HepG2 (cell line): ENCODE measurements at regions not wholly inside any gene's neighbourhood (a gene's known extent, or its start where the extent isn't known, plus 50 kb on each side); places are given as distances from the start of the nearest gene placed in this dataset.

Experiments
- ADNP ChIP-seq: sonication (generic); formaldehyde crosslinking; IDR thresholded peaks from 2 replicates; pipeline ENCODE4 v1.4.0; 2020; ENCODE audit warnings: missing genetic modification reagents
- CHD2 ChIP-seq: IDR thresholded peaks from 2 replicates; pipeline ENCODE4 v1.6.1; 2011; ENCODE audit warnings: low read depth, low read length, improper control_type of control experiment
- EZH2 ChIP-seq: conservative IDR thresholded peaks from 2 replicates; pipeline ENCODE4 v1.6.1; 2012; ENCODE audit warnings: mild to moderate bottlenecking, low read depth, low read length, moderate library complexity
- POLR2A ChIP-seq, 2 experiments: IDR thresholded peaks; 2 replicates each; pipeline ENCODE4 v1.6.1; 2011; ENCODE audit warnings: low read depth in 2 of 2, low read length in 2 of 2, mild to moderate bottlenecking in 1 of 2, moderate library complexity in 1 of 2; ENCODE audit not compliant: insufficient read depth in 1 of 2
- SNAI1 ChIP-seq: sonication (generic); formaldehyde crosslinking; IDR thresholded peaks from 2 replicates; pipeline ENCODE4 v1.5.0; 2020; ENCODE audit warnings: mild to moderate bottlenecking, missing genetic modification reagents, borderline replicate concordance
- ZNF496 ChIP-seq: sonication (generic); formaldehyde crosslinking; IDR thresholded peaks from 2 replicates; pipeline ENCODE4 v1.8.1; 2023; ENCODE audit warnings: mild to moderate bottlenecking, moderate library complexity, missing genetic modification reagents; ENCODE audit not compliant: insufficient replicate concordance
- ZNF546 ChIP-seq: sonication (generic); formaldehyde crosslinking; conservative IDR thresholded peaks from 2 replicates; pipeline ENCODE4 v1.8.1; 2023; ENCODE audit warnings: mild to moderate bottlenecking, missing genetic modification reagents
- ZNF629 ChIP-seq: sonication (generic); formaldehyde crosslinking; conservative IDR thresholded peaks from 2 replicates; pipeline ENCODE4 v1.5.0; 2020; ENCODE audit warnings: missing genetic modification reagents
- ZNF775 ChIP-seq: sonication (generic); formaldehyde crosslinking; IDR thresholded peaks from 2 replicates; pipeline ENCODE4 v1.4.0; 2020; ENCODE audit warnings: missing genetic modification reagents, mild to moderate bottlenecking, moderate library complexity, borderline replicate concordance
- TF ChIP-seq, protein P1 (sequence below): sonication (generic); formaldehyde crosslinking; IDR thresholded peaks from 2 replicates; pipeline ENCODE4 v1.4.0; 2020; ENCODE audit warnings: mild to moderate bottlenecking, missing genetic modification reagents
- TF ChIP-seq, protein P2 (sequence below), 2 experiments: sonication (generic) in 1 of 2; formaldehyde crosslinking in 1 of 2; IDR thresholded peaks; 2 replicates each; pipeline versions ENCODE4 v1.4.0 to v1.6.1; 2018 to 2020; ENCODE audit warnings: missing genetic modification reagents in 2 of 2, borderline replicate concordance in 1 of 2, low read depth in 1 of 2, mild to moderate bottlenecking in 1 of 2, missing biosample characterization in 1 of 2
- TF ChIP-seq, protein P3 (sequence below): sonication (generic); formaldehyde crosslinking; IDR thresholded peaks from 2 replicates; pipeline ENCODE4 v1.4.0; 2020; ENCODE audit warnings: missing genetic modification reagents

DNA sequence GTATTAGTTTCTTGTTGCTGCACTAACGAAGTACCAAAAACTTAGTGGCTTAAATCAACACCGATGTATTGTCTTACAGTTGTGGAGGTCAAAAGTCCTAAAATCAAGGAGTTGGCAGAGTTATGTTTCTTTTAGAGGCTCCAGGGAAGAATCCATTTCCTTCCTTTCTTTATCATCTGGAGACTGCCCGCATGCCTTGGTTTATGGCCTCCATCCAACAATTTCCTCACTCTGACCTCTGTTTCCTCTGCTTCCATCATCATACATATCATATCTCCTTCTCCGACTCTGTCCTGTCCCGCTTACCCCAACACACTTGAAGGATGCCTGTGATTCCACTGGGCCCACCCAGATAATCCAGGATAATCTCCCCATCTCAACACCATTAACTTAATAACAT, 627.8 kb downstream of the KCNJ2 start:
- no peak for TF ChIP-seq POLR2A (IDR thresholded peaks at IDR 0.05; ENCODE audit: insufficient read depth in 1 of 2, low read depth in 2 of 2, low read length in 2 of 2)
- TF ChIP-seq ADNP = no peak
- no peak for TF ChIP-seq SNAI1 (CRISPR knock-in tag)
- TF ChIP-seq, protein P1, sequence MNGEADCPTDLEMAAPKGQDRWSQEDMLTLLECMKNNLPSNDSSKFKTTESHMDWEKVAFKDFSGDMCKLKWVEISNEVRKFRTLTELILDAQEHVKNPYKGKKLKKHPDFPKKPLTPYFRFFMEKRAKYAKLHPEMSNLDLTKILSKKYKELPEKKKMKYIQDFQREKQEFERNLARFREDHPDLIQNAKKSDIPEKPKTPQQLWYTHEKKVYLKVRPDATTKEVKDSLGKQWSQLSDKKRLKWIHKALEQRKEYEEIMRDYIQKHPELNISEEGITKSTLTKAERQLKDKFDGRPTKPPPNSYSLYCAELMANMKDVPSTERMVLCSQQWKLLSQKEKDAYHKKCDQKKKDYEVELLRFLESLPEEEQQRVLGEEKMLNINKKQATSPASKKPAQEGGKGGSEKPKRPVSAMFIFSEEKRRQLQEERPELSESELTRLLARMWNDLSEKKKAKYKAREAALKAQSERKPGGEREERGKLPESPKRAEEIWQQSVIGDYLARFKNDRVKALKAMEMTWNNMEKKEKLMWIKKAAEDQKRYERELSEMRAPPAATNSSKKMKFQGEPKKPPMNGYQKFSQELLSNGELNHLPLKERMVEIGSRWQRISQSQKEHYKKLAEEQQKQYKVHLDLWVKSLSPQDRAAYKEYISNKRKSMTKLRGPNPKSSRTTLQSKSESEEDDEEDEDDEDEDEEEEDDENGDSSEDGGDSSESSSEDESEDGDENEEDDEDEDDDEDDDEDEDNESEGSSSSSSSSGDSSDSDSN (CRISPR knock-in tag) = no peak
- no peak for TF ChIP-seq ZNF546
- TF ChIP-seq ZNF496 (CRISPR knock-in tag) = no peak
- TF ChIP-seq, protein P2, sequence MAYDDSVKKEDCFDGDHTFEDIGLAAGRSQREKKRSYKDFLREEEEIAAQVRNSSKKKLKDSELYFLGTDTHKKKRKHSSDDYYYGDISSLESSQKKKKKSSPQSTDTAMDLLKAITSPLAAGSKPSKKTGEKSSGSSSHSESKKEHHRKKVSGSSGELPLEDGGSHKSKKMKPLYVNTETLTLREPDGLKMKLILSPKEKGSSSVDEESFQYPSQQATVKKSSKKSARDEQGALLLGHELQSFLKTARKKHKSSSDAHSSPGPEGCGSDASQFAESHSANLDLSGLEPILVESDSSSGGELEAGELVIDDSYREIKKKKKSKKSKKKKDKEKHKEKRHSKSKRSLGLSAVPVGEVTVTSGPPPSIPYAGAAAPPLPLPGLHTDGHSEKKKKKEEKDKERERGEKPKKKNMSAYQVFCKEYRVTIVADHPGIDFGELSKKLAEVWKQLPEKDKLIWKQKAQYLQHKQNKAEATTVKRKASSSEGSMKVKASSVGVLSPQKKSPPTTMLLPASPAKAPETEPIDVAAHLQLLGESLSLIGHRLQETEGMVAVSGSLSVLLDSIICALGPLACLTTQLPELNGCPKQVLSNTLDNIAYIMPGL (CRISPR knock-in tag; IDR thresholded peaks at IDR 0.05; ENCODE audit: borderline replicate concordance in 1 of 2, low read depth in 1 of 2) = no peak
- no peak for TF ChIP-seq ZNF629 (CRISPR knock-in tag)
- no peak for TF ChIP-seq ZNF775 (CRISPR knock-in tag)
- TF ChIP-seq, protein P3, sequence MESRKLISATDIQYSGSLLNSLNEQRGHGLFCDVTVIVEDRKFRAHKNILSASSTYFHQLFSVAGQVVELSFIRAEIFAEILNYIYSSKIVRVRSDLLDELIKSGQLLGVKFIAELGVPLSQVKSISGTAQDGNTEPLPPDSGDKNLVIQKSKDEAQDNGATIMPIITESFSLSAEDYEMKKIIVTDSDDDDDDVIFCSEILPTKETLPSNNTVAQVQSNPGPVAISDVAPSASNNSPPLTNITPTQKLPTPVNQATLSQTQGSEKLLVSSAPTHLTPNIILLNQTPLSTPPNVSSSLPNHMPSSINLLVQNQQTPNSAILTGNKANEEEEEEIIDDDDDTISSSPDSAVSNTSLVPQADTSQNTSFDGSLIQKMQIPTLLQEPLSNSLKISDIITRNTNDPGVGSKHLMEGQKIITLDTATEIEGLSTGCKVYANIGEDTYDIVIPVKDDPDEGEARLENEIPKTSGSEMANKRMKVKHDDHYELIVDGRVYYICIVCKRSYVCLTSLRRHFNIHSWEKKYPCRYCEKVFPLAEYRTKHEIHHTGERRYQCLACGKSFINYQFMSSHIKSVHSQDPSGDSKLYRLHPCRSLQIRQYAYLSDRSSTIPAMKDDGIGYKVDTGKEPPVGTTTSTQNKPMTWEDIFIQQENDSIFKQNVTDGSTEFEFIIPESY (CRISPR knock-in tag) = no peak
- TF ChIP-seq EZH2 = no peak
- no peak for TF ChIP-seq CHD2
